ENCODE measurements at regions not wholly inside any gene's neighbourhood (a gene's known extent, or its start where the extent isn't known, plus 50 kb on each side); places are given as distances from the start of the nearest gene placed in this dataset.
"Not testable (repeated sequence)": the region's sequence is repeated elsewhere in the genome, so short reads cannot be mapped to it uniquely, and the experiment has no call there.

DNA sequence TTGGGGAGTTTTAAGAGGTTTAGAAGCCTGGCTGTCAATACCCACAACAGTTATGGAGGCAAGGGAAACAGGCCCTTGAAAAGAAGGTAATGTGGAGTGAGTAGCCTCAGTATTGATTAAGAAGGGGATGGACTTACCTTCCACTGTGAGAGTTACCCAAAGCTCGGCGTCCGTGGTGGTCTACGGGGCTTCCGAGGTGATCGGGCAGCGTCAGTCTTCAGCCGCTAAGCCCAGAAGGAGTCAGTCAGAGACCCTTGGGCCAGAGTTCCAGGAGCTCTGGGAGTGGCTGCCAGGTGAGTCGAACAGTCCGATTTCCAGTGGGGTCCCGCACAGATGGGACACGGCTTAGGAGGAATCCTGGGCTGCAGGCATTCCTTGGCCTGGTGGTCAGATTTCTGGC is 379.0 kb downstream of the BCKDHB start:
- H3K27me3 ChIP-seq (ENCODE audit: insufficient read depth); H3K36me3 ChIP-seq (ENCODE audit: insufficient read depth); H3K4me1 ChIP-seq (ENCODE audit: insufficient read depth); H3K36me3 Mint-ChIP-seq (ENCODE audit: low read depth); H3K27ac Mint-ChIP-seq; H3K4me2 ChIP-seq; H3F3A ChIP-seq (replicated peaks; ENCODE audit: low read depth); H4K20me1 ChIP-seq (replicated peaks; ENCODE audit: insufficient read depth); DNase-seq (ENCODE audit: low spot score); H3K79me2 ChIP-seq (replicated peaks; ENCODE audit: insufficient read depth); ATAC-seq; H3K27me3 Mint-ChIP-seq (ENCODE audit: insufficient read depth, low read depth, poor library complexity); H3K4me3 Mint-ChIP-seq; H3K9me3 Mint-ChIP-seq; H3K27ac ChIP-seq (ENCODE audit: low read depth); H2AFZ ChIP-seq; H3K9me2 ChIP-seq (ENCODE audit: insufficient read depth); H3K4me3 ChIP-seq: not testable (repeated sequence)
- H3K4me1 Mint-ChIP-seq = peaks cover 15% of the 10 kb centered on the region; the same call in 2 of the 3 replicates

DNA sequence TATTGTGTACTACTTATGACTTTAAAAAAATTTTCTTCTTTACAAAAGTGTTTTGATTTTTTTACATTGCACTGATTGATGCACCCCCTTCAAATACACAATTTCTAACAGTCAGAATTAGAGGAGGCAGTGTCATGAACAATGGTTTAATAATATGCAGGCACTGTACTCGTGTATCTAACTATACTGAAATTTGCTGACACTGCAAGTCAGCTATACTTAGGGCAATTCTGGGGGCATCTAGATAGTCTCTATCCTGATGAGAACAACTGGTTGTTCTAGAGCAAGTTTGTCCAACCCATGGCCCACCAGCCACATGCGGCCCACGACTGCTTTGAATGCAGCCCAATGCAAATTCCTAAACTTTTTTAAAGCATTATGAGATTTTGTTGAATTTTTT is 375.6 kb downstream of the BCKDHB start:
- H3K27ac ChIP-seq (ENCODE audit: low read depth) = no peak overlapping the region
- H3K9me2 ChIP-seq (ENCODE audit: insufficient read depth) = no peaks in the 10 kb centered on the region
- ATAC-seq (no peak), DNase-seq (ENCODE audit: low spot score) (no peak)
- H3K4me3 Mint-ChIP-seq = no peak overlapping the region
- H3K36me3 ChIP-seq (ENCODE audit: insufficient read depth) = no peaks in the 10 kb centered on the region
- H3K36me3 Mint-ChIP-seq (ENCODE audit: low read depth) = no peaks in the 10 kb centered on the region; the same call in 2 of the 3 replicates
- H3K9me3 Mint-ChIP-seq = no peaks in the 10 kb centered on the region
- peaks cover 19% of the 10 kb centered on the region; the same call in 2 of the 3 replicates for H3K4me1 Mint-ChIP-seq
- H3K27me3 ChIP-seq (ENCODE audit: insufficient read depth) = no peaks in the 10 kb centered on the region
- H3K79me2 ChIP-seq (replicated peaks; ENCODE audit: insufficient read depth) = no peaks in the 10 kb centered on the region
- H3K27ac Mint-ChIP-seq = no peak overlapping the region
- no peaks in the 10 kb centered on the region for H4K20me1 ChIP-seq (replicated peaks; ENCODE audit: insufficient read depth)
- no peak overlapping the region for H3K4me3 ChIP-seq
- no peaks in the 10 kb centered on the region for H3F3A ChIP-seq (replicated peaks; ENCODE audit: low read depth)
- H3K27me3 Mint-ChIP-seq (ENCODE audit: insufficient read depth, low read depth, poor library complexity) = no peaks in the 10 kb centered on the region
- no peak overlapping the region for H3K4me2 ChIP-seq
- TF ChIP-seq EZH2phosphoT487 (IDR thresholded peaks at IDR 0.05; ENCODE audit: unreplicated experiment) (no peak), POLR2AphosphoS5 (IDR thresholded peaks at IDR 0.05; ENCODE audit: low read depth) (no peak), NANOG (IDR thresholded peaks at IDR 0.05; ENCODE audit: borderline replicate concordance) (no peak), ZNF114 (CRISPR knock-in tag; IDR thresholded peaks at IDR 0.05) (no peak), STAT1 (IDR thresholded peaks at IDR 0.05; ENCODE audit: unreplicated experiment) (no peak), JUNB (IDR thresholded peaks at IDR 0.05; ENCODE audit: unreplicated experiment) (no peak), CREB1 (CRISPR knock-in tag; IDR thresholded peaks at IDR 0.05; ENCODE audit: low read depth) (no peak)
- TF ChIP-seq, protein P1, sequence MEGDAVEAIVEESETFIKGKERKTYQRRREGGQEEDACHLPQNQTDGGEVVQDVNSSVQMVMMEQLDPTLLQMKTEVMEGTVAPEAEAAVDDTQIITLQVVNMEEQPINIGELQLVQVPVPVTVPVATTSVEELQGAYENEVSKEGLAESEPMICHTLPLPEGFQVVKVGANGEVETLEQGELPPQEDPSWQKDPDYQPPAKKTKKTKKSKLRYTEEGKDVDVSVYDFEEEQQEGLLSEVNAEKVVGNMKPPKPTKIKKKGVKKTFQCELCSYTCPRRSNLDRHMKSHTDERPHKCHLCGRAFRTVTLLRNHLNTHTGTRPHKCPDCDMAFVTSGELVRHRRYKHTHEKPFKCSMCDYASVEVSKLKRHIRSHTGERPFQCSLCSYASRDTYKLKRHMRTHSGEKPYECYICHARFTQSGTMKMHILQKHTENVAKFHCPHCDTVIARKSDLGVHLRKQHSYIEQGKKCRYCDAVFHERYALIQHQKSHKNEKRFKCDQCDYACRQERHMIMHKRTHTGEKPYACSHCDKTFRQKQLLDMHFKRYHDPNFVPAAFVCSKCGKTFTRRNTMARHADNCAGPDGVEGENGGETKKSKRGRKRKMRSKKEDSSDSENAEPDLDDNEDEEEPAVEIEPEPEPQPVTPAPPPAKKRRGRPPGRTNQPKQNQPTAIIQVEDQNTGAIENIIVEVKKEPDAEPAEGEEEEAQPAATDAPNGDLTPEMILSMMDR (conservative IDR thresholded peaks at IDR 0.05; ENCODE audit: low read depth in 2 of 2) = no peak
- H2AFZ ChIP-seq = no peak overlapping the region
- 0 out of 2 replicates have a peak, but pooled peaks cover 2% of the 10 kb centered on the region for H3K4me1 ChIP-seq (ENCODE audit: insufficient read depth)

DNA sequence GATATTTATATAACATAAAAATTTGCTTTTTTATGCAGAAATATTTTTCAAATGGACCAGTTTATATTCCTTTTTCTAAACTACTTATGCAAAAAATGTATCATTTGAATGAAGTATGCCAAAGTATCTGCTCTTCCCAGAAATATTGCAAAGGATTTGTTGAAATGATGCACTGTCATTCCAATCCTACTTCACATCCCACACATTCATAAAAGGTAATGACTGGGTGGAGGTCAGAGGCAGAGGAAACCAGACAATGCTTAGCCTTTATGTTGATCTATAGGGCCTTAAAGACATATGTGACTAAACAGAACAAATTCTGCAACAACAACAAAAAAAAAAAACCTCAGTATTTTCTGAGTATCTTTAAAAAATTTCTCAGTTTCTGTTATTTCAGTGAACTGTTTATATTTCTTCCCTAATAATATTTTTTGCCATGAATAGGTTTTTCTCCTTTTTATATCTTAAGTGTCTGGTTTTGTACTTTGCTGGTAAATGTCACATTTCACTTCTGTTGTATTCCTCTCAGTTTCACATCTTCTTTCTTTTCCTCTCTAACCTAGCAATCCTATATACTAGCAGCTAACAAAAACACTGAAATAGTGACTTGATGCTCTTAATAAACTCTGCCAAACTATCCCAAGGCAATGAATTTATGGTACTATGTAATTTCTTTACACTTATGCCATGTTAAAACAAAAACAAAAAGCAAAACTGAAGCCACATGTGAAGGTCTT is 374.1 kb downstream of the BCKDHB start:
- H3K27ac ChIP-seq (ENCODE audit: low read depth) = no peak overlapping the region
- ATAC-seq = no peak
- no peak overlapping the region for H2AFZ ChIP-seq
- H3K36me3 ChIP-seq (ENCODE audit: insufficient read depth) = no peaks in the 10 kb centered on the region
- no peak for DNase-seq (ENCODE audit: low spot score)
- no peaks in the 10 kb centered on the region for H3F3A ChIP-seq (replicated peaks; ENCODE audit: low read depth)
- H3K27ac Mint-ChIP-seq = no peak overlapping the region
- no peak overlapping the region for H3K4me3 ChIP-seq
- no peak overlapping the region for H3K4me2 ChIP-seq
- no peaks in the 10 kb centered on the region for H3K27me3 Mint-ChIP-seq (ENCODE audit: insufficient read depth, low read depth, poor library complexity)
- H4K20me1 ChIP-seq (replicated peaks; ENCODE audit: insufficient read depth) = no peaks in the 10 kb centered on the region
- H3K36me3 Mint-ChIP-seq (ENCODE audit: low read depth) = no peaks in the 10 kb centered on the region
- H3K4me3 Mint-ChIP-seq = no peak overlapping the region
- 0 out of 2 replicates have a peak, but pooled peaks cover 2% of the 10 kb centered on the region for H3K4me1 ChIP-seq (ENCODE audit: insufficient read depth)
- H3K79me2 ChIP-seq (replicated peaks; ENCODE audit: insufficient read depth) = no peaks in the 10 kb centered on the region
- no peaks in the 10 kb centered on the region for H3K27me3 ChIP-seq (ENCODE audit: insufficient read depth)
- H3K4me1 Mint-ChIP-seq = peaks cover 16% of the 10 kb centered on the region; the same call in 2 of the 3 replicates
- H3K9me2 ChIP-seq (ENCODE audit: insufficient read depth) = no peaks in the 10 kb centered on the region
- no peaks in the 10 kb centered on the region for H3K9me3 Mint-ChIP-seq
- TF ChIP-seq, protein P2, sequence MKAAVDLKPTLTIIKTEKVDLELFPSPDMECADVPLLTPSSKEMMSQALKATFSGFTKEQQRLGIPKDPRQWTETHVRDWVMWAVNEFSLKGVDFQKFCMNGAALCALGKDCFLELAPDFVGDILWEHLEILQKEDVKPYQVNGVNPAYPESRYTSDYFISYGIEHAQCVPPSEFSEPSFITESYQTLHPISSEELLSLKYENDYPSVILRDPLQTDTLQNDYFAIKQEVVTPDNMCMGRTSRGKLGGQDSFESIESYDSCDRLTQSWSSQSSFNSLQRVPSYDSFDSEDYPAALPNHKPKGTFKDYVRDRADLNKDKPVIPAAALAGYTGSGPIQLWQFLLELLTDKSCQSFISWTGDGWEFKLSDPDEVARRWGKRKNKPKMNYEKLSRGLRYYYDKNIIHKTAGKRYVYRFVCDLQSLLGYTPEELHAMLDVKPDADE (IDR thresholded peaks at IDR 0.05) = no peak
- TF ChIP-seq, protein P3, sequence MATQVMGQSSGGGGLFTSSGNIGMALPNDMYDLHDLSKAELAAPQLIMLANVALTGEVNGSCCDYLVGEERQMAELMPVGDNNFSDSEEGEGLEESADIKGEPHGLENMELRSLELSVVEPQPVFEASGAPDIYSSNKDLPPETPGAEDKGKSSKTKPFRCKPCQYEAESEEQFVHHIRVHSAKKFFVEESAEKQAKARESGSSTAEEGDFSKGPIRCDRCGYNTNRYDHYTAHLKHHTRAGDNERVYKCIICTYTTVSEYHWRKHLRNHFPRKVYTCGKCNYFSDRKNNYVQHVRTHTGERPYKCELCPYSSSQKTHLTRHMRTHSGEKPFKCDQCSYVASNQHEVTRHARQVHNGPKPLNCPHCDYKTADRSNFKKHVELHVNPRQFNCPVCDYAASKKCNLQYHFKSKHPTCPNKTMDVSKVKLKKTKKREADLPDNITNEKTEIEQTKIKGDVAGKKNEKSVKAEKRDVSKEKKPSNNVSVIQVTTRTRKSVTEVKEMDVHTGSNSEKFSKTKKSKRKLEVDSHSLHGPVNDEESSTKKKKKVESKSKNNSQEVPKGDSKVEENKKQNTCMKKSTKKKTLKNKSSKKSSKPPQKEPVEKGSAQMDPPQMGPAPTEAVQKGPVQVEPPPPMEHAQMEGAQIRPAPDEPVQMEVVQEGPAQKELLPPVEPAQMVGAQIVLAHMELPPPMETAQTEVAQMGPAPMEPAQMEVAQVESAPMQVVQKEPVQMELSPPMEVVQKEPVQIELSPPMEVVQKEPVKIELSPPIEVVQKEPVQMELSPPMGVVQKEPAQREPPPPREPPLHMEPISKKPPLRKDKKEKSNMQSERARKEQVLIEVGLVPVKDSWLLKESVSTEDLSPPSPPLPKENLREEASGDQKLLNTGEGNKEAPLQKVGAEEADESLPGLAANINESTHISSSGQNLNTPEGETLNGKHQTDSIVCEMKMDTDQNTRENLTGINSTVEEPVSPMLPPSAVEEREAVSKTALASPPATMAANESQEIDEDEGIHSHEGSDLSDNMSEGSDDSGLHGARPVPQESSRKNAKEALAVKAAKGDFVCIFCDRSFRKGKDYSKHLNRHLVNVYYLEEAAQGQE (IDR thresholded peaks at IDR 0.05; ENCODE audit: unreplicated experiment) = no peak
- TF ChIP-seq EZH2 (IDR thresholded peaks at IDR 0.05; ENCODE audit: low read depth, unreplicated experiment) (no peak), NANOG (IDR thresholded peaks at IDR 0.05; ENCODE audit: borderline replicate concordance) (no peak), JUNB (IDR thresholded peaks at IDR 0.05; ENCODE audit: unreplicated experiment) (no peak)

Data from GM23338 (cell line).